ENCODE measurements at regions not wholly inside any gene's neighbourhood (a gene's known extent, or its start where the extent isn't known, plus 50 kb on each side); places are given as distances from the start of the nearest gene placed in this dataset.

DNA sequence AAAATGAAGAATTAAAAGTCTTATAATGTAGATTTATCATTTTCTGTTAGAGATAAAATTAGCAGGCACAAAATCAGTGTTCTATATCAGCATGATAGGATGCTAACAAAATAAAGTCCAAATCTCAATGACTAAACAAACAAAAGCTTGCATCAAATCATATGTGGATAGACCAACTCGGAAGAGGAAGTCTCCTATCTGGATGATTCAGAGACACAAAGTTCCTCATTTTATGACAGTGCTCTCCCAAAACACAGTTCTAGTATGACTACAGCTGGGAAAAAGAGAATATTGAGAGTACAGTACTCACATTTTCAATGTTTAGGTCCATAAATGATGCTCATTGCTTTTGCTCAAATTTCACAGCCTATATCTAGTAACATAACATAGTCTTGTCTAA, 376.1 kb upstream of the CTSO start:
- TF ChIP-seq RCOR1 (IDR thresholded peaks at IDR 0.05; ENCODE audit: insufficient replicate concordance, low read length) (no peak), MXI1 (IDR thresholded peaks at IDR 0.05; ENCODE audit: borderline replicate concordance, low read depth, low read length) (no peak), FOS (IDR thresholded peaks at IDR 0.05; ENCODE audit: low read depth, low read length) (no peak), CEBPB (IDR thresholded peaks at IDR 0.05; ENCODE audit: low read depth, low read length) (no peak), NFE2L2 (IDR thresholded peaks at IDR 0.05; ENCODE audit: low read depth, low read length) (no peak), RFX5 (IDR thresholded peaks at IDR 0.05; ENCODE audit: low read depth, low read length) (no peak), CHD1 (IDR thresholded peaks at IDR 0.05; ENCODE audit: low read depth, low read length) (no peak), SMC3 (IDR thresholded peaks at IDR 0.05; ENCODE audit: low read depth, low read length) (no peak), BHLHE40 (IDR thresholded peaks at IDR 0.05; ENCODE audit: low read depth, low read length) (no peak), POLR2A (IDR thresholded peaks at IDR 0.05; ENCODE audit: low read depth, low read length) (no peak), RAD21 (IDR thresholded peaks at IDR 0.05; ENCODE audit: low read length) (no peak), MAFK (IDR thresholded peaks at IDR 0.05; ENCODE audit: low read depth, low read length) (no peak)
- TF ChIP-seq, protein P1, sequence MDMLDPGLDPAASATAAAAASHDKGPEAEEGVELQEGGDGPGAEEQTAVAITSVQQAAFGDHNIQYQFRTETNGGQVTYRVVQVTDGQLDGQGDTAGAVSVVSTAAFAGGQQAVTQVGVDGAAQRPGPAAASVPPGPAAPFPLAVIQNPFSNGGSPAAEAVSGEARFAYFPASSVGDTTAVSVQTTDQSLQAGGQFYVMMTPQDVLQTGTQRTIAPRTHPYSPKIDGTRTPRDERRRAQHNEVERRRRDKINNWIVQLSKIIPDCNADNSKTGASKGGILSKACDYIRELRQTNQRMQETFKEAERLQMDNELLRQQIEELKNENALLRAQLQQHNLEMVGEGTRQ (IDR thresholded peaks at IDR 0.05; ENCODE audit: low read depth, low read length), result no peak
- TF ChIP-seq, protein P2, sequence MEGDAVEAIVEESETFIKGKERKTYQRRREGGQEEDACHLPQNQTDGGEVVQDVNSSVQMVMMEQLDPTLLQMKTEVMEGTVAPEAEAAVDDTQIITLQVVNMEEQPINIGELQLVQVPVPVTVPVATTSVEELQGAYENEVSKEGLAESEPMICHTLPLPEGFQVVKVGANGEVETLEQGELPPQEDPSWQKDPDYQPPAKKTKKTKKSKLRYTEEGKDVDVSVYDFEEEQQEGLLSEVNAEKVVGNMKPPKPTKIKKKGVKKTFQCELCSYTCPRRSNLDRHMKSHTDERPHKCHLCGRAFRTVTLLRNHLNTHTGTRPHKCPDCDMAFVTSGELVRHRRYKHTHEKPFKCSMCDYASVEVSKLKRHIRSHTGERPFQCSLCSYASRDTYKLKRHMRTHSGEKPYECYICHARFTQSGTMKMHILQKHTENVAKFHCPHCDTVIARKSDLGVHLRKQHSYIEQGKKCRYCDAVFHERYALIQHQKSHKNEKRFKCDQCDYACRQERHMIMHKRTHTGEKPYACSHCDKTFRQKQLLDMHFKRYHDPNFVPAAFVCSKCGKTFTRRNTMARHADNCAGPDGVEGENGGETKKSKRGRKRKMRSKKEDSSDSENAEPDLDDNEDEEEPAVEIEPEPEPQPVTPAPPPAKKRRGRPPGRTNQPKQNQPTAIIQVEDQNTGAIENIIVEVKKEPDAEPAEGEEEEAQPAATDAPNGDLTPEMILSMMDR (conservative IDR thresholded peaks at IDR 0.05; ENCODE audit: low read depth, low read length), result no peak
- dilution Hi-C loops (cut with HindIII; ENCODE audit: low sequenced_read_pairs, unreplicated experiment), result no loop called here
- in situ Hi-C loops (cut with MboI; ENCODE audit: low sequenced_read_pairs), result no loop called here
- Histone ChIP-seq H2BK20ac (ENCODE audit: low read depth, low read length) (no peak overlapping the region), H4K20me1 (ENCODE audit: insufficient read depth, low read length) (no peaks in the 10 kb centered on the region), H3K9ac (ENCODE audit: low read depth, low read length) (no peak overlapping the region), H3K4me3 (ENCODE audit: insufficient read depth, low read depth, low read length) (no peak overlapping the region), H3K27me3 (ENCODE audit: control insufficient read depth, insufficient read depth, low read length) (no peaks in the 10 kb centered on the region), H2AFZ (replicated peaks; ENCODE audit: low read length, poor library complexity) (no peak overlapping the region), H3K23ac (ENCODE audit: low read depth, low read length) (no peak overlapping the region), H3K4me1 (ENCODE audit: control insufficient read depth, insufficient read depth, low read length) (no peaks in the 10 kb centered on the region), H3K79me1 (ENCODE audit: low read depth in 1 of 2, low read length in 2 of 2) (no peaks in the 10 kb centered on the region), H3K27ac (ENCODE audit: insufficient read depth, low read length) (no peak overlapping the region), H4K5ac (ENCODE audit: low read depth, low read length) (no peak overlapping the region), H2BK120ac (ENCODE audit: low read depth, low read length) (no peak overlapping the region), H4K8ac (ENCODE audit: low read depth in 2 of 2, low read length in 2 of 2) (no peak overlapping the region), H2BK15ac (ENCODE audit: low read depth, low read length) (no peak overlapping the region), H3K14ac (replicated peaks; ENCODE audit: low read depth, low read length) (no peak overlapping the region), H3K56ac (ENCODE audit: extremely low read depth, insufficient read depth, low read length) (no peak overlapping the region), H3K4me2 (ENCODE audit: low read depth, low read length) (no peak overlapping the region), H2AK9ac (replicated peaks; ENCODE audit: low read depth, low read length, poor library complexity) (no peak overlapping the region), H3K36me3 (ENCODE audit: control insufficient read depth, insufficient read depth, low read length) (no peaks in the 10 kb centered on the region), H3K4ac (ENCODE audit: low read depth, low read length) (no peak overlapping the region), H3K9me3 (ENCODE audit: control insufficient read depth, insufficient read depth, low read length) (no peaks in the 10 kb centered on the region), H3K9me1 (ENCODE audit: insufficient read depth, low read length) (no peaks in the 10 kb centered on the region), H2BK5ac (ENCODE audit: low read depth, low read length, poor library complexity, severe bottlenecking) (no peak overlapping the region), H3K18ac (ENCODE audit: low read depth, low read length) (no peak overlapping the region), H2AK5ac (ENCODE audit: low read depth, low read length) (no peak overlapping the region), H4K91ac (ENCODE audit: insufficient read depth, low read depth, low read length) (no peak overlapping the region)
- no TSS peak for BruUV-seq (replicated peaks)
- no peak for ATAC-seq (ENCODE audit: low read depth)
- ChIA-PET CTCF (no interaction called here), POLR2A (ENCODE audit: unreplicated experiment) (no interaction called here)
- no CpG with 5 or more reads among the region's 1 CpG for WGBS, 2 experiments (ENCODE audit: extremely low coverage in 2 of 2, insufficient read length in 1 of 2)
- intact Hi-C loops (cut with micrococcal nuclease), result no loop called here
- DNase-seq, result peak; percentile 24
